MM.1S (cell line): ENCODE measurements at regions not wholly inside any gene's neighbourhood (a gene's known extent, or its start where the extent isn't known, plus 50 kb on each side); places are given as distances from the start of the nearest gene placed in this dataset.

Experiments
- DNase-seq: peaks from one replicate; pipeline ENCODE4 v3.0.0-alpha.2; 2015
- H2AFZ ChIP-seq: fragments of 300-600 bp; sonication (generic); 2 replicates; pipeline ENCODE4 v1.6.0; 2016; ENCODE audit warnings: antibody characterized with exemption, low read length
- H3F3A ChIP-seq: fragments of 300-600 bp; sonication (generic); 2 replicates; pipeline ENCODE4 v1.6.1; 2016; ENCODE audit warnings: mild to moderate bottlenecking, antibody characterized with exemption, low read length, moderate library complexity, mixed read lengths; ENCODE audit not compliant: insufficient read depth
- H3K27ac ChIP-seq: fragments of 300-600 bp; sonication (generic); 2 replicates; pipeline ENCODE4 v1.5.1; 2016; ENCODE audit warnings: mild to moderate bottlenecking, low read length
- H3K27me3 ChIP-seq: fragments of 300-600 bp; sonication (generic); replicated peaks from 2 replicates; pipeline ENCODE4 v1.6.0; 2016; ENCODE audit warnings: low read length; ENCODE audit not compliant: insufficient read depth
- H3K36me3 ChIP-seq: fragments of 300-600 bp; sonication (generic); replicated peaks from 2 replicates; pipeline ENCODE4 v1.6.1; 2016; ENCODE audit warnings: mild to moderate bottlenecking, low read length, mixed read lengths; ENCODE audit not compliant: insufficient read depth
- H3K4me1 ChIP-seq: fragments of 300-600 bp; sonication (generic); 2 replicates; pipeline ENCODE4 v1.6.1; 2016; ENCODE audit warnings: low read length, mixed read lengths
- H3K4me2 ChIP-seq: fragments of 300-600 bp; sonication (generic); 2 replicates; pipeline ENCODE4 v1.6.0; 2016; ENCODE audit warnings: low read depth, low read length
- H3K4me3 ChIP-seq: fragments of 300-600 bp; sonication (generic); 2 replicates; pipeline ENCODE4 v1.5.1; 2016; ENCODE audit warnings: low read length, mixed read lengths
- H3K79me2 ChIP-seq: fragments of 300-600 bp; sonication (generic); 2 replicates; pipeline ENCODE4 v1.6.1; 2016; ENCODE audit warnings: mixed run types, low read length, mixed read lengths
- H3K9ac ChIP-seq: fragments of 300-600 bp; sonication (generic); 2 replicates; pipeline ENCODE4 v1.6.1; 2016; ENCODE audit warnings: low read length, mixed read lengths
- H3K9me2 ChIP-seq: fragments of 300-600 bp; sonication (generic); replicated peaks from 2 replicates; pipeline ENCODE4 v1.6.1; 2016; ENCODE audit warnings: mild to moderate bottlenecking, low read length, mixed read lengths; ENCODE audit not compliant: insufficient read depth
- H3K9me3 ChIP-seq: fragments of 300-600 bp; sonication (generic); replicated peaks from 2 replicates; pipeline ENCODE4 v1.6.1; 2016; ENCODE audit warnings: mild to moderate bottlenecking, low read length, mixed read lengths; ENCODE audit not compliant: insufficient read depth
- H4K20me1 ChIP-seq: fragments of 300-600 bp; sonication (generic); 2 replicates; pipeline ENCODE4 v1.6.1; 2016; ENCODE audit warnings: mild to moderate bottlenecking, low read length, moderate library complexity, mixed read lengths; ENCODE audit not compliant: insufficient read depth
- CTCF ChIP-seq: fragments of 300-600 bp; sonication (generic); IDR thresholded peaks from 2 replicates; pipeline ENCODE4 v1.5.1; 2016; ENCODE audit warnings: antibody characterized with exemption, low read length, mixed read lengths
- EZH2 ChIP-seq: fragments of 300-600 bp; sonication (generic); optimal IDR thresholded peaks from 2 replicates; pipeline ENCODE3; 2017; ENCODE audit warnings: low read depth, mild to moderate bottlenecking, antibody characterized with exemption, low read length, mixed read lengths
- EZH2phosphoT487 ChIP-seq: fragments of 300-600 bp; sonication (generic); IDR thresholded peaks from 2 replicates; pipeline ENCODE4 v1.6.1; 2018; ENCODE audit warnings: antibody characterized with exemption, low read length

- TF ChIP-seq CTCF, result no peak
- no peak for TF ChIP-seq EZH2
- no peak for TF ChIP-seq EZH2phosphoT487
- Histone ChIP-seq H3K9me2 (no peaks in the 10 kb centered on the region), H3K27ac (no peak overlapping the region), H3K79me2 (no peaks in the 10 kb centered on the region), H2AFZ (no peak overlapping the region), H3K9ac (no peak overlapping the region), H4K20me1 (no peaks in the 10 kb centered on the region), H3K4me3 (no peak overlapping the region), H3K27me3 (no peaks in the 10 kb centered on the region), H3F3A (no peaks in the 10 kb centered on the region), H3K4me2 (no peak overlapping the region), H3K36me3 (no peaks in the 10 kb centered on the region), H3K9me3 (no peaks in the 10 kb centered on the region), H3K4me1 (no peaks in the 10 kb centered on the region)
- DNase-seq, result no peak
Measured at GRCh38 chr5:123817267-123817666, 305.3 kb downstream of the CSNK1G3 start.

- Histone ChIP-seq H3F3A (no peaks in the 10 kb centered on the region), H3K4me2 (no peak overlapping the region), H3K4me1 (no peaks in the 10 kb centered on the region), H3K4me3 (no peak overlapping the region), H3K27me3 (no peaks in the 10 kb centered on the region), H3K9ac (no peak overlapping the region), H2AFZ (no peak overlapping the region), H3K36me3 (no peaks in the 10 kb centered on the region), H3K9me2 (no peaks in the 10 kb centered on the region), H4K20me1 (no peaks in the 10 kb centered on the region), H3K27ac (no peak overlapping the region), H3K9me3 (no peaks in the 10 kb centered on the region), H3K79me2 (no peaks in the 10 kb centered on the region)
- DNase-seq, result no peak
- no peak for TF ChIP-seq CTCF
- TF ChIP-seq EZH2, result no peak
- no peak for TF ChIP-seq EZH2phosphoT487
Measured at GRCh38 chr5:123814801-123815470, 303.0 kb downstream of the CSNK1G3 start.

- H3K9ac ChIP-seq, result no peak overlapping the region
- no peaks in the 10 kb centered on the region for H3K4me1 ChIP-seq
- no peaks in the 10 kb centered on the region for H3K27me3 ChIP-seq
- no peak overlapping the region for H3K4me2 ChIP-seq
- no peaks in the 10 kb centered on the region for H3K9me2 ChIP-seq
- no peak overlapping the region for H3K4me3 ChIP-seq
- H3K9me3 ChIP-seq, result no peaks in the 10 kb centered on the region
- H3K27ac ChIP-seq, result no peak overlapping the region
- no peaks in the 10 kb centered on the region for H3F3A ChIP-seq
- no peaks in the 10 kb centered on the region for H3K79me2 ChIP-seq
- DNase-seq, result no peak
- TF ChIP-seq CTCF, result no peak
- TF ChIP-seq EZH2, result no peak
- TF ChIP-seq EZH2phosphoT487, result no peak
- no peaks in the 10 kb centered on the region for H3K36me3 ChIP-seq
- no peaks in the 10 kb centered on the region for H4K20me1 ChIP-seq
- no peak overlapping the region for H2AFZ ChIP-seq
Measured at GRCh38 chr5:123813937-123814624, 302.1 kb downstream of the CSNK1G3 start.
